ENCODE measurements at regions not wholly inside any gene's neighbourhood (a gene's known extent, or its start where the extent isn't known, plus 50 kb on each side); places are given as distances from the start of the nearest gene placed in this dataset.
"Not testable (repeated sequence)": the region's sequence is repeated elsewhere in the genome, so short reads cannot be mapped to it uniquely, and the experiment has no call there.

GRCh38 chr10:30691639-30692015 is 62.1 kb upstream of the LYZL2 start:
- Histone ChIP-seq H3K36me3 (ENCODE audit: control insufficient read depth, insufficient read depth, low read length) (no peaks in the 10 kb centered on the region), H3K27me3 (ENCODE audit: control insufficient read depth, insufficient read depth, low read length, poor library complexity, severe bottlenecking) (no peaks in the 10 kb centered on the region), H3K4me1 (ENCODE audit: control insufficient read depth, insufficient read depth, low read length) (no peaks in the 10 kb centered on the region), H3K9me3 (ENCODE audit: control insufficient read depth, low read length) (no peaks in the 10 kb centered on the region), H3K9ac (ENCODE audit: extremely low read depth, low read length, poor library complexity, severe bottlenecking) (no peak overlapping the region), H3K27ac (ENCODE audit: low read depth, low read length) (no peak overlapping the region), H3K4me3 (ENCODE audit: low read length) (no peak overlapping the region)
- Mint-ChIP-seq H3K36me3 (ENCODE audit: low read depth) (no peaks in the 10 kb centered on the region), H3K4me3 (no peak overlapping the region), H3K27ac (no peak overlapping the region), H3K27me3 (ENCODE audit: insufficient read depth) (no peaks in the 10 kb centered on the region), H3K4me1 (peaks cover 4% of the 10 kb centered on the region), H3K9me3 (no peaks in the 10 kb centered on the region)
- no peak for TF ChIP-seq CTCF (conservative IDR thresholded peaks at IDR 0.05)
- WGBS, 2 experiments (ENCODE audit: insufficient coverage in 1 of 2, insufficient read length in 1 of 2): 94 to 96% methylated on average over 6 to 13 of the region's 13 CpGs
- no peak for DNase-seq

GRCh38 chr10:30690948-30691638 is 61.5 kb upstream of the LYZL2 start:
- H3K27ac ChIP-seq (ENCODE audit: low read depth, low read length); DNase-seq; H3K27me3 ChIP-seq (ENCODE audit: control insufficient read depth, insufficient read depth, low read length, poor library complexity, severe bottlenecking); H3K27ac Mint-ChIP-seq; H3K4me3 ChIP-seq (ENCODE audit: low read length); H3K36me3 Mint-ChIP-seq (ENCODE audit: low read depth); H3K4me1 ChIP-seq (ENCODE audit: control insufficient read depth, insufficient read depth, low read length); H3K4me1 Mint-ChIP-seq; H3K36me3 ChIP-seq (ENCODE audit: control insufficient read depth, insufficient read depth, low read length); H3K4me3 Mint-ChIP-seq; H3K27me3 Mint-ChIP-seq (ENCODE audit: insufficient read depth); H3K9me3 Mint-ChIP-seq; H3K9ac ChIP-seq (ENCODE audit: extremely low read depth, low read length, poor library complexity, severe bottlenecking); H3K9me3 ChIP-seq (ENCODE audit: control insufficient read depth, low read length): not testable (repeated sequence)
- 94 to 95% methylated on average over 17 to 24 of the region's 24 CpGs for WGBS, 2 experiments (ENCODE audit: insufficient coverage in 1 of 2, insufficient read length in 1 of 2)

GRCh38 chr10:30688456-30688855 is 58.9 kb upstream of the LYZL2 start:
- Mint-ChIP-seq H3K4me1 (peaks cover 4% of the 10 kb centered on the region), H3K36me3 (ENCODE audit: low read depth) (no peaks in the 10 kb centered on the region), H3K27me3 (ENCODE audit: insufficient read depth) (peaks cover 13% of the 10 kb centered on the region), H3K4me3 (no peak overlapping the region), H3K9me3 (no peaks in the 10 kb centered on the region), H3K27ac (no peak overlapping the region)
- Histone ChIP-seq H3K27me3 (ENCODE audit: control insufficient read depth, insufficient read depth, low read length, poor library complexity, severe bottlenecking) (no peaks in the 10 kb centered on the region), H3K36me3 (ENCODE audit: control insufficient read depth, insufficient read depth, low read length) (no peaks in the 10 kb centered on the region), H3K4me1 (ENCODE audit: control insufficient read depth, insufficient read depth, low read length) (no peaks in the 10 kb centered on the region), H3K27ac (ENCODE audit: low read depth, low read length) (no peak overlapping the region), H3K9me3 (ENCODE audit: control insufficient read depth, low read length) (no peaks in the 10 kb centered on the region), H3K9ac (ENCODE audit: extremely low read depth, low read length, poor library complexity, severe bottlenecking) (no peak overlapping the region), H3K4me3 (ENCODE audit: low read length) (no peak overlapping the region)
- TF ChIP-seq CTCF (conservative IDR thresholded peaks at IDR 0.05): no peak
- DNase-seq: no peak
- WGBS, 2 experiments (ENCODE audit: insufficient coverage in 1 of 2, insufficient read length in 1 of 2): 85 to 93% methylated on average over 4 of the region's 4 CpGs

Data from endodermal cell (in vitro differentiated cells).